GM11168 (cell line): ENCODE measurements at regions not wholly inside any gene's neighbourhood (a gene's known extent, or its start where the extent isn't known, plus 50 kb on each side); places are given as distances from the start of the nearest gene placed in this dataset.

ENCODE experiments used
- in situ Hi-C: fragments of 300-500 bp; cut with MboI; formaldehyde crosslinking; loops from one replicate; pipeline ENCODE4 v1.12.0; 2022; ENCODE audit warnings: low sequenced_read_pairs; ENCODE audit not compliant: unreplicated experiment

DNA sequence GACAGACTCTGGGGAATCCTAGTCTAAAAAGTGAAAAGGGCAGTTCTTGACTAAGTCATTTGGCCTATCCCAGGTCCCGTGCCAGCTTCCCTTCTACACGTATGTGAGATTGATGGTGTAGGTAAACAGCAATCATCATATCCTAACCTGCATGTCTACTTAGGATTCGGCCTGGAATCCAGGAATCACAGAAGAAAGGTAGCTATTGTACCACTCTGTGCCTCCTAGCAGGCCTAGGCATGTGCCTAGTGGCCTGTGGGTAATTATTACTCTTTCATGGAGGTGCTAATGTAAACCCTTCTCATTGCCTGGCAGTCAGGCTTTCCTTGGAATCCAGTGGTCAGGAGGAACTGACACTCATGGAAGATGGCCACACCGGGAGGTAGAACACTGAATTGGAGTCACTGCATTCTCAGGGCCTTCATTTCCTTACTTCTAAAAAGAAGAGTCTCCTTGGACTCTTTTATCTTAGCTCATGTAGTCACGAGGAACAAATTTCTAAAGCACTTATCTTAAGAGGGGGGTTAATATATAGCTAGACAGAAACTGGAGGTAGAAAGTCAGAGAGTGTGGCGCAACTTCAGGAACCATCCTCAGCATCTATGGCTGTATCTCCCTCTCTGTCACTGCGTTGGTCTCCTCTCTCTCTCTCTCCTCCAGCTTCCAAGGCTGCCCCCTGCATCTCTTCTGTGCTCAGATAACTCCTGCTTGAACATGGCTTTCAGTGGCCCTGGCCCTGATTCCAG is 122.5 kb downstream of the C1GALT1 start:
- in situ Hi-C loops: loop anchor here (25.0 kb wide), 1 partner anchor 343 kb away; no protein-coding TSS in a partner anchor

DNA sequence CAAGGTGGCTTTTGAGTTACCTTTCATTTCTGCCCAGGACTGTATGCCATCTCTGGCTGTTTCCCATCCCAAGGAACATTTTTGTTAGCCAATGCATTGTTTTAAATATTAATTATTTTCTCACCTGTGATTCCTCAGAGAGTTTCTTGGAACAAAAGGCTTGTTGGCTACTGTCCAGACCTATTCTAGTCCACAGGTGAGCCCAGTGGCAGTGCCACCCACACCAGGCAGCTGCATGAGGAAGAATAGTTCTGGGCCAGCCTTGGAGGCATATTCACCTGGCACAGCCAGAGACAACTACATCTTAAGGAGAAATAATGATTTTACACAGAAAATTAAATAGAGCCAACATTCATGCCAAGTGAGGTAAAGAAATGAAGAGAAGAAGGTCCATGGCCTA is 123.9 kb downstream of the C1GALT1 start:
- in situ Hi-C loops: loop anchor here (25.0 kb wide), 1 partner anchor 344 kb away; no protein-coding TSS in a partner anchor
